Stimulated activated CD4-positive, alpha-beta T cell treated with anti-CD3 and anti-CD28 coated beads, Interleukin-1b, Interleukin-23, amount 100 ng/mL, for 4 hours (primary cell): ENCODE measurements at regions not wholly inside any gene's neighbourhood (a gene's known extent, or its start where the extent isn't known, plus 50 kb on each side); places are given as distances from the start of the nearest gene placed in this dataset.

ENCODE experiments used
- DNase-seq, 2 donors: peaks; one replicate each; pipeline ENCODE4 v3.0.0-alpha.2; 2020; ENCODE audit warnings: low read depth in 2 of 2

- DNase-seq, result no peak
These were observed 172.7 kb upstream of the FHL2 start for GRCh38 chr2:105571445-105571987.

- DNase-seq, result no peak
These were observed 171.9 kb upstream of the FHL2 start for GRCh38 chr2:105570757-105571156.

GRCh38 chr2:105570326-105570725, 171.5 kb upstream of the FHL2 start:
- no peak for DNase-seq

GRCh38 chr2:105569606-105570005, 170.8 kb upstream of the FHL2 start:
- DNase-seq, result no peak

GRCh38 chr2:105567996-105568494, 169.2 kb upstream of the FHL2 start:
- no peak for DNase-seq

- no peak for DNase-seq
These were observed 164.3 kb upstream of the FHL2 start for GRCh38 chr2:105563000-105563719.

GRCh38 chr2:105561401-105561800, 162.6 kb upstream of the FHL2 start:
- DNase-seq, result no peak

GRCh38 chr2:105560157-105560556, 161.3 kb upstream of the FHL2 start:
- no peak for DNase-seq

- no peak for DNase-seq
These were observed 158.4 kb upstream of the FHL2 start for GRCh38 chr2:105557021-105557920.

- no peak for DNase-seq
These were observed 157.5 kb upstream of the FHL2 start for GRCh38 chr2:105556366-105556765.

- no peak for DNase-seq
These were observed 155.4 kb upstream of the FHL2 start for GRCh38 chr2:105554235-105554634.

GRCh38 chr2:105553538-105554196, 154.8 kb upstream of the FHL2 start:
- DNase-seq, result no peak

GRCh38 chr2:105546628-105546974, 147.8 kb upstream of the FHL2 start:
- DNase-seq, result no peak

- DNase-seq, result peak; percentile 57
These were observed 147.1 kb upstream of the FHL2 start for GRCh38 chr2:105545730-105546627.

- no peak for DNase-seq
These were observed 145.9 kb upstream of the FHL2 start for GRCh38 chr2:105544591-105545377.

GRCh38 chr2:105541189-105542050, 142.6 kb upstream of the FHL2 start:
- no peak for DNase-seq

GRCh38 chr2:105540642-105541041, 141.8 kb upstream of the FHL2 start:
- DNase-seq, result no peak

- no peak for DNase-seq
These were observed 140.5 kb upstream of the FHL2 start for GRCh38 chr2:105539331-105539730.

GRCh38 chr2:105538840-105539239, 140.0 kb upstream of the FHL2 start:
- DNase-seq, result no peak
